Liver (tissue), 8 donors: ENCODE measurements at regions not wholly inside any gene's neighbourhood (a gene's known extent, or its start where the extent isn't known, plus 50 kb on each side); places are given as distances from the start of the nearest gene placed in this dataset.

Experiments used
- DNase-seq: peaks from one replicate; pipeline ENCODE4 v3.0.0-alpha.2; 2017; ENCODE audit warnings: low spot score
- H3K27ac ChIP-seq, 2 donors: one replicate each; pipeline ENCODE4 v1.7.0; 2013; ENCODE audit warnings: inconsistent platforms in 2 of 2, low read length in 2 of 2, control low read depth in 1 of 2, low read depth in 1 of 2, mild to moderate bottlenecking in 1 of 2
- H3K27me3 ChIP-seq, 4 donors: one replicate each; pipeline versions ENCODE4 v1.6.1 to v1.7.0; 2013; ENCODE audit warnings: low read length in 3 of 4, inconsistent platforms in 1 of 4, mild to moderate bottlenecking in 1 of 4, moderate library complexity in 1 of 4; ENCODE audit not compliant: control insufficient read depth in 4 of 4, insufficient read depth in 4 of 4
- H3K36me3 ChIP-seq, 4 donors: one replicate each; pipeline versions ENCODE4 v1.6.1 to v1.7.0; 2013; ENCODE audit warnings: low read length in 3 of 4, mild to moderate bottlenecking in 3 of 4, low read depth in 1 of 4, moderate library complexity in 1 of 4; ENCODE audit not compliant: control insufficient read depth in 4 of 4, insufficient read depth in 3 of 4
- H3K4me1 ChIP-seq, 4 donors: one replicate each; pipeline versions ENCODE4 v1.6.1 to v1.7.0; 2013; ENCODE audit warnings: low read length in 3 of 4, mild to moderate bottlenecking in 3 of 4, moderate library complexity in 1 of 4; ENCODE audit not compliant: control insufficient read depth in 4 of 4, insufficient read depth in 4 of 4
- H3K4me3 ChIP-seq, 3 donors: one replicate each; pipeline versions ENCODE4 v1.6.1 to v1.7.0; 2013; ENCODE audit warnings: low read length in 3 of 3, control low read depth in 1 of 3, low read depth in 1 of 3, mild to moderate bottlenecking in 1 of 3
- H3K9ac ChIP-seq, 2 donors: one replicate each; pipeline ENCODE4 v1.7.0; 2013; ENCODE audit warnings: low read length in 2 of 2, mild to moderate bottlenecking in 2 of 2, moderate library complexity in 2 of 2, control low read depth in 1 of 2, low read depth in 1 of 2
- H3K9me3 ChIP-seq, 4 donors: one replicate each; pipeline versions ENCODE4 v1.6.1 to v1.7.0; 2013; ENCODE audit warnings: low read length in 3 of 4; ENCODE audit not compliant: control insufficient read depth in 4 of 4
- CTCF ChIP-seq: fragments of 150-350 bp; IDR thresholded peaks from 2 replicates; pipeline ENCODE4 v1.5.1; 2017; ENCODE audit warnings: improper control_type of control experiment, low read depth, low read length; ENCODE audit not compliant: missing input control
- FOXA2 ChIP-seq: IDR thresholded peaks from 2 replicates; pipeline ENCODE4 v1.6.1; 2016; ENCODE audit warnings: antibody characterized with exemption
- GABPA ChIP-seq, 2 donors: IDR thresholded peaks in 1 of 2; conservative IDR thresholded peaks in 1 of 2; 2 replicates each; pipeline ENCODE4 v1.6.1; 2016; ENCODE audit warnings: antibody characterized with exemption in 2 of 2, mild to moderate bottlenecking in 1 of 2, moderate library complexity in 1 of 2
- HNF4A ChIP-seq, 2 donors: conservative IDR thresholded peaks; 2 replicates each; pipeline ENCODE4 v1.6.1; 2016; ENCODE audit warnings: antibody characterized with exemption in 2 of 2, mild to moderate bottlenecking in 2 of 2
- HNF4G ChIP-seq: IDR thresholded peaks from 2 replicates; pipeline ENCODE4 v1.6.1; 2016; ENCODE audit warnings: antibody characterized with exemption
- JUND ChIP-seq, 2 donors: IDR thresholded peaks; 2 replicates each; pipeline ENCODE4 v1.6.1; 2016; ENCODE audit warnings: antibody characterized with exemption in 2 of 2
- NR2F2 ChIP-seq: IDR thresholded peaks from 2 replicates; pipeline ENCODE4 v1.6.1; 2016; ENCODE audit warnings: antibody characterized with exemption
- RAD21 ChIP-seq, 2 donors: IDR thresholded peaks; 2 replicates each; pipeline ENCODE4 v1.6.1; 2016; ENCODE audit warnings: antibody characterized with exemption in 2 of 2, mild to moderate bottlenecking in 2 of 2
- REST ChIP-seq: IDR thresholded peaks from 2 replicates; pipeline ENCODE4 v1.6.1; 2016; ENCODE audit warnings: antibody characterized with exemption, mild to moderate bottlenecking
- RXRA ChIP-seq, 2 donors: IDR thresholded peaks; 2 replicates each; pipeline ENCODE4 v1.6.1; 2017 to 2018; ENCODE audit warnings: antibody characterized with exemption in 2 of 2, mild to moderate bottlenecking in 1 of 2
- SP1 ChIP-seq: IDR thresholded peaks from 2 replicates; pipeline ENCODE4 v1.6.1; 2018; ENCODE audit warnings: antibody characterized with exemption, mild to moderate bottlenecking
- TAF1 ChIP-seq: conservative IDR thresholded peaks from 2 replicates; pipeline ENCODE4 v1.6.1; 2016; ENCODE audit warnings: antibody characterized with exemption, mild to moderate bottlenecking
- YY1 ChIP-seq: IDR thresholded peaks from 2 replicates; pipeline ENCODE4 v1.6.1; 2016; ENCODE audit warnings: antibody characterized with exemption, mild to moderate bottlenecking
- whole genome bisulfite sequencing: extraction: QIAGEN DNeasy Blood & Tissue Kit; methylation state at CpG from one replicate; pipeline ENCODE4 v1.1.7; 2013; 5-methylcytosine and 5-hydroxymethylcytosine counted together
- TF ChIP-seq, protein P1 (sequence below): IDR thresholded peaks from 2 replicates; pipeline ENCODE4 v1.6.1; 2016; ENCODE audit warnings: antibody characterized with exemption
- TF ChIP-seq, protein P2 (sequence below): IDR thresholded peaks from 2 replicates; pipeline ENCODE4 v1.6.1; 2016; ENCODE audit warnings: antibody characterized with exemption
- TF ChIP-seq, protein P3 (sequence below): IDR thresholded peaks from 2 replicates; pipeline ENCODE4 v1.6.1; 2016; ENCODE audit warnings: antibody characterized with exemption
- donor health status: healthy.
- donor health status: healthy.
- donor health status: healthy.
- donor health status: healthy.
- donor health status: healthy.

GRCh38 chr5:2517451-2517850, 234.0 kb downstream of the IRX2 start:
- no peaks in the 10 kb centered on the region for H3K36me3 ChIP-seq
- no peaks in the 10 kb centered on the region for H3K27me3 ChIP-seq
- H3K9ac ChIP-seq, result no peak overlapping the region
- no peak overlapping the region for H3K27ac ChIP-seq
- no peak overlapping the region for H3K4me3 ChIP-seq
- no peaks in the 10 kb centered on the region for H3K4me1 ChIP-seq
- 79% methylated on average over 10 of the region's 10 CpGs for WGBS
- TF ChIP-seq HNF4A (conservative IDR thresholded peaks at IDR 0.05) (no peak), YY1 (no peak), NR2F2 (no peak), FOXA2 (no peak), CTCF (no peak)
- TF ChIP-seq, protein P1, sequence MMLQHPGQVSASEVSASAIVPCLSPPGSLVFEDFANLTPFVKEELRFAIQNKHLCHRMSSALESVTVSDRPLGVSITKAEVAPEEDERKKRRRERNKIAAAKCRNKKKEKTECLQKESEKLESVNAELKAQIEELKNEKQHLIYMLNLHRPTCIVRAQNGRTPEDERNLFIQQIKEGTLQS, result no peak
- TF ChIP-seq, protein P2, sequence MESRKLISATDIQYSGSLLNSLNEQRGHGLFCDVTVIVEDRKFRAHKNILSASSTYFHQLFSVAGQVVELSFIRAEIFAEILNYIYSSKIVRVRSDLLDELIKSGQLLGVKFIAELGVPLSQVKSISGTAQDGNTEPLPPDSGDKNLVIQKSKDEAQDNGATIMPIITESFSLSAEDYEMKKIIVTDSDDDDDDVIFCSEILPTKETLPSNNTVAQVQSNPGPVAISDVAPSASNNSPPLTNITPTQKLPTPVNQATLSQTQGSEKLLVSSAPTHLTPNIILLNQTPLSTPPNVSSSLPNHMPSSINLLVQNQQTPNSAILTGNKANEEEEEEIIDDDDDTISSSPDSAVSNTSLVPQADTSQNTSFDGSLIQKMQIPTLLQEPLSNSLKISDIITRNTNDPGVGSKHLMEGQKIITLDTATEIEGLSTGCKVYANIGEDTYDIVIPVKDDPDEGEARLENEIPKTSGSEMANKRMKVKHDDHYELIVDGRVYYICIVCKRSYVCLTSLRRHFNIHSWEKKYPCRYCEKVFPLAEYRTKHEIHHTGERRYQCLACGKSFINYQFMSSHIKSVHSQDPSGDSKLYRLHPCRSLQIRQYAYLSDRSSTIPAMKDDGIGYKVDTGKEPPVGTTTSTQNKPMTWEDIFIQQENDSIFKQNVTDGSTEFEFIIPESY, result no peak
- no peak for DNase-seq
- H3K9me3 ChIP-seq, result no peaks in the 10 kb centered on the region

DNA sequence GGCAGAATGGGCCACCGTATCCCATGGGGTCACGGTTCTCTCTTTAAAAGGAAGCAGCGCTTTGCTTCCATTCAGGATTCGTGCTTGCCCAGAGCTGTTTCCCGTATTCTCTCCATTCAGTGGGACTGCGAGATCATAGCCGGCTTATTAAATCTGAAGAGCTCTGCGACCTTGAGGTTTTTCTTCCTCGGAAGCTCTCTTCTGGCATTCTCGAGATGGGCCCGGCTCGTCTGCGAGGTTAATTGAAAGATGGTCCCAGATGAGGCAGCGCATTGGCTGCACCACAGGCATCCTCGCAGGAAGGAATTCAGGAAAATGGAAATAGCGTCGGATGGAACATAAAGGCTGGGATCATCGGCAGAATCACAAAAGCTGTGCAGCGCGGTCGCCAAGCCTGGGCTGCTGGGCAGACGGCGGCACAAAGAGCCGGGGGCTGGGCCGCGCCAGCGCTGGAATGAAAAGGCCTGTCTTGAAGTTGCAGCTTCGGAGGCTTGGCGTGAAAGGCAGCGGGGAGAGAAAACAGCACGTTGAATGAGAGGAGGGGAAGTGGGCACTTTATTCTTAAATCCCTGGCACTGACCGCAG, 236.2 kb downstream of the IRX2 start:
- no peak for DNase-seq
- no peaks in the 10 kb centered on the region for H3K4me1 ChIP-seq
- H3K9me3 ChIP-seq, result no peaks in the 10 kb centered on the region
- no peaks in the 10 kb centered on the region for H3K36me3 ChIP-seq
- TF ChIP-seq RXRA (IDR thresholded peaks at IDR 0.05) (no peak), FOXA2 (no peak), REST (no peak), TAF1 (no peak), GABPA (IDR thresholded peaks at IDR 0.05 in 1 of 2, conservative IDR thresholded peaks at IDR 0.05 in 1 of 2) (no peak), HNF4G (no peak), HNF4A (conservative IDR thresholded peaks at IDR 0.05) (no peak), RAD21 (IDR thresholded peaks at IDR 0.05) (no peak), JUND (IDR thresholded peaks at IDR 0.05) (no peak), SP1 (no peak), NR2F2 (no peak), YY1 (no peak)
- TF ChIP-seq, protein P3, sequence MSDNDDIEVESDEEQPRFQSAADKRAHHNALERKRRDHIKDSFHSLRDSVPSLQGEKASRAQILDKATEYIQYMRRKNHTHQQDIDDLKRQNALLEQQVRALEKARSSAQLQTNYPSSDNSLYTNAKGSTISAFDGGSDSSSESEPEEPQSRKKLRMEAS, result no peak
- TF ChIP-seq, protein P1, result no peak
- no peak overlapping the region for H3K27ac ChIP-seq
- WGBS, result 80% methylated on average over 32 of the region's 32 CpGs
- no peaks in the 10 kb centered on the region for H3K27me3 ChIP-seq
- no peak overlapping the region for H3K4me3 ChIP-seq
- no peak overlapping the region for H3K9ac ChIP-seq
